Lung (tissue), 11 donors: ENCODE measurements at regions not wholly inside any gene's neighbourhood (a gene's known extent, or its start where the extent isn't known, plus 50 kb on each side); places are given as distances from the start of the nearest gene placed in this dataset.
"Not testable (repeated sequence)": the region's sequence is repeated elsewhere in the genome, so short reads cannot be mapped to it uniquely, and the experiment has no call there.

Experiments used
- ATAC-seq: fragments of 200-7000 bp; cut with Tn5 transposase; one replicate; pipeline ENCODE4 v1.9.1; 2020; ENCODE audit warnings: moderate number of reproducible peaks; ENCODE audit not compliant: insufficient read depth, low FRiP score
- DNase-seq, 3 donors: peaks; one replicate each; pipeline ENCODE4 v3.0.0-alpha.2; 2013 to 2017
- H3K27ac ChIP-seq, 2 donors: one replicate each; pipeline ENCODE4 v1.5.1; 2013; ENCODE audit warnings: mild to moderate bottlenecking in 2 of 2, moderate library complexity in 2 of 2, control low read depth in 1 of 2, inconsistent platforms in 1 of 2, low read depth in 1 of 2, low read length in 1 of 2
- H3K27me3 ChIP-seq, 3 donors: one replicate each; pipeline ENCODE4 v1.5.1; 2013; ENCODE audit warnings: low read length in 2 of 3; ENCODE audit not compliant: control insufficient read depth in 3 of 3, insufficient read depth in 3 of 3
- H3K36me3 ChIP-seq, 4 donors: one replicate each; pipeline ENCODE4 v1.5.1; 2013; ENCODE audit warnings: low read length in 4 of 4, mild to moderate bottlenecking in 1 of 4, moderate library complexity in 1 of 4; ENCODE audit not compliant: control insufficient read depth in 4 of 4, insufficient read depth in 4 of 4
- H3K4me1 ChIP-seq, 5 donors: one replicate each; pipeline ENCODE4 v1.5.1; 2013; ENCODE audit warnings: low read length in 5 of 5, mild to moderate bottlenecking in 2 of 5, moderate library complexity in 1 of 5; ENCODE audit not compliant: control insufficient read depth in 5 of 5, insufficient read depth in 5 of 5
- H3K4me3 ChIP-seq: one replicate; pipeline ENCODE4 v1.5.1; 2013; ENCODE audit warnings: mild to moderate bottlenecking, control low read depth, moderate library complexity
- H3K9ac ChIP-seq, 2 donors: one replicate each; pipeline ENCODE4 v1.5.1; 2013; ENCODE audit warnings: low read length in 2 of 2, control low read depth in 1 of 2; ENCODE audit not compliant: insufficient read depth in 1 of 2
- H3K9me3 ChIP-seq, 4 donors: one replicate each; pipeline ENCODE4 v1.5.1; 2013; ENCODE audit warnings: low read length in 3 of 4, mild to moderate bottlenecking in 1 of 4, moderate library complexity in 1 of 4; ENCODE audit not compliant: control insufficient read depth in 4 of 4, insufficient read depth in 3 of 4
- WGBS, 2 donors: extraction: QIAGEN DNeasy Blood & Tissue Kit; methylation state at CpG; one replicate each; pipeline ENCODE4 v1.1.7; 2013; 5-methylcytosine and 5-hydroxymethylcytosine counted together
- TF ChIP-seq, protein P1 (sequence below): IDR thresholded peaks from 2 replicates; pipeline ENCODE4 v1.5.1; 2012; ENCODE audit warnings: mild to moderate bottlenecking; ENCODE audit errors: control extremely low read depth, extremely low read depth
- donor health status: control.
- donor health status: control.
- donor health status: Bipolar disorder and iron deficiency.
- donor health status: healthy.
- donor health status: DM: yes; HTN: yes; CAD: no.

- no peaks in the 10 kb centered on the region for H3K4me1 ChIP-seq
- TF ChIP-seq, protein P1, sequence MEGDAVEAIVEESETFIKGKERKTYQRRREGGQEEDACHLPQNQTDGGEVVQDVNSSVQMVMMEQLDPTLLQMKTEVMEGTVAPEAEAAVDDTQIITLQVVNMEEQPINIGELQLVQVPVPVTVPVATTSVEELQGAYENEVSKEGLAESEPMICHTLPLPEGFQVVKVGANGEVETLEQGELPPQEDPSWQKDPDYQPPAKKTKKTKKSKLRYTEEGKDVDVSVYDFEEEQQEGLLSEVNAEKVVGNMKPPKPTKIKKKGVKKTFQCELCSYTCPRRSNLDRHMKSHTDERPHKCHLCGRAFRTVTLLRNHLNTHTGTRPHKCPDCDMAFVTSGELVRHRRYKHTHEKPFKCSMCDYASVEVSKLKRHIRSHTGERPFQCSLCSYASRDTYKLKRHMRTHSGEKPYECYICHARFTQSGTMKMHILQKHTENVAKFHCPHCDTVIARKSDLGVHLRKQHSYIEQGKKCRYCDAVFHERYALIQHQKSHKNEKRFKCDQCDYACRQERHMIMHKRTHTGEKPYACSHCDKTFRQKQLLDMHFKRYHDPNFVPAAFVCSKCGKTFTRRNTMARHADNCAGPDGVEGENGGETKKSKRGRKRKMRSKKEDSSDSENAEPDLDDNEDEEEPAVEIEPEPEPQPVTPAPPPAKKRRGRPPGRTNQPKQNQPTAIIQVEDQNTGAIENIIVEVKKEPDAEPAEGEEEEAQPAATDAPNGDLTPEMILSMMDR: no peak
- H3K27me3 ChIP-seq: no peaks in the 10 kb centered on the region
- DNase-seq (peak in 1 of 3 donors; percentile 2), ATAC-seq (no peak)
- H3K9ac ChIP-seq: no peak overlapping the region
- H3K4me3 ChIP-seq: no peak overlapping the region
- no peak overlapping the region for H3K27ac ChIP-seq
- no peaks in the 10 kb centered on the region for H3K9me3 ChIP-seq
- H3K36me3 ChIP-seq: peaks cover 0 to 3% (median under 1%) of the 10 kb centered on the region in 4 donors
Observed at GRCh38 chr3:113377158-113377557, 64.1 kb downstream of the CFAP44 start.

- ATAC-seq (no peak), DNase-seq (peak in 1 of 3 donors; percentile 2)
- H3K27me3 ChIP-seq: no peaks in the 10 kb centered on the region
- WGBS, 2 donors: 95 to 100% methylated on average over 1 of the region's 1 CpG
- H3K9ac ChIP-seq: no peak overlapping the region
- H3K4me1 ChIP-seq: no peaks in the 10 kb centered on the region
- H3K27ac ChIP-seq: no peak overlapping the region
- peaks cover 0 to 3% (median 0%) of the 10 kb centered on the region in 4 donors for H3K36me3 ChIP-seq
- H3K9me3 ChIP-seq: no peaks in the 10 kb centered on the region
- TF ChIP-seq, protein P1: no peak
- no peak overlapping the region for H3K4me3 ChIP-seq
Observed at GRCh38 chr3:113374078-113374477, 67.2 kb downstream of the CFAP44 start.

DNA sequence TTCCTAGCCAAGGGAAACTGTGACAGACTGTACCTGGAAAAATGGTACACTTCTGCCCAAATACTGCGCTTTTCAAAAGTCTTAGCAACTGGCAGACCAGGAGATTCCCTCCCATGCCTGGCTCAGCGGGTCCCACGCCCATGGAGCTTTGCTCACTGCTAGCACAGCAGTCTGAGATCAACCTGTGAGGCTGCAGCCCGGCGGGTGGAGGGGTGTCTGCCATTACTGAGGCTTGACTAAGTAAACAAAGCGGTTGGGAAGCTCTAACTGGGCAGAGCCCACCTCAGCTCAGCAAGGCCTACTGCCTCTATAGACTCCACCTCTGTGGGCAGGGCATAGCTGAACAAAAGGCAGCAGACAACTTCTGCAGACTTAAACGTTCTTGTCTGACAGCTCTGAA is 74.5 kb downstream of the CFAP44 start:
- not testable (repeated sequence) for H3K9me3 ChIP-seq, H3K27me3 ChIP-seq, H3K27ac ChIP-seq, ATAC-seq, H3K4me1 ChIP-seq, H3K4me3 ChIP-seq, H3K9ac ChIP-seq, DNase-seq, H3K36me3 ChIP-seq
- 88 to 90% methylated on average over 7 of the region's 7 CpGs for WGBS, 2 donors

DNA sequence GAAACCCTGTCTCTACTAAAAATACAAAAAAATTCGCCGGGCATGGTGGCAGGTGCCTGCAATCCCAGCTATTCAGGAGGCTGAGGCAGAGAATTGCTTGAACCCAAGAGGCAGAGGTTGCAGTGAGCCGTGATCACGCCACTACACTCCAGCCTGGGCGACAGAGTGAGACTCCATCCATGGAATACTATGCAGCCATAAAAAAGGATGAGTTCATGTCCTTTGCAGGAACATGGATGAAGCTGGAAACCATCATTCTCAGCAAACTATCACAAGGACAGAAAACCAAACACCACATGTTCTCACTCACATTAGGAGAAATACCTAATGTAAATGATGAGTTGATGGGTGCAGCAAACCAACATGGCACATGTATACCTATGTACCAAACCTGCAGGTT is 86.0 kb downstream of the CFAP44 start:
- 98% methylated on average over 5 of the region's 5 CpGs for WGBS, 2 donors
- DNase-seq: not testable (repeated sequence)

GRCh38 chr3:113354307-113354706 is 87.0 kb downstream of the CFAP44 start:
- TF ChIP-seq, protein P1: no peak
- 93 to 97% methylated on average over 1 of the region's 1 CpG for WGBS, 2 donors
- no peaks in the 10 kb centered on the region for H3K27me3 ChIP-seq
- H3K4me1 ChIP-seq: peaks cover 0 to 1% (median 0%) of the 10 kb centered on the region in 5 donors
- DNase-seq (no peak), ATAC-seq (no peak)
- no peaks in the 10 kb centered on the region for H3K36me3 ChIP-seq
- no peak overlapping the region for H3K27ac ChIP-seq
- H3K4me3 ChIP-seq: no peak overlapping the region
- no peak overlapping the region for H3K9ac ChIP-seq
- H3K9me3 ChIP-seq: no peaks in the 10 kb centered on the region

More for the DNA sequence above, 86.0 kb downstream of the CFAP44 start:
- not testable (repeated sequence) for H3K9me3 ChIP-seq, H3K36me3 ChIP-seq, H3K27ac ChIP-seq, H3K4me3 ChIP-seq, H3K4me1 ChIP-seq, H3K27me3 ChIP-seq, ATAC-seq, H3K9ac ChIP-seq
